SU-DHL-6 (cell line): ENCODE measurements at regions not wholly inside any gene's neighbourhood (a gene's known extent, or its start where the extent isn't known, plus 50 kb on each side); places are given as distances from the start of the nearest gene placed in this dataset.
A peak's percentile ranks its signal among the peaks of the same experiment; 100 is the strongest.

ENCODE experiments used
- H2AFZ ChIP-seq: fragments of 200-600 bp; sonication (generic); 2 replicates; pipeline ENCODE4 v1.6.1; 2014; ENCODE audit warnings: low read depth, mild to moderate bottlenecking, moderate library complexity, mixed read lengths, antibody characterized with exemption, low read length; ENCODE audit not compliant: severe bottlenecking
- H3F3A ChIP-seq: fragments of 200-600 bp; shearing (Covaris generic); 2 replicates; pipeline ENCODE4 v1.6.0; 2016; ENCODE audit warnings: antibody characterized with exemption, mild to moderate bottlenecking; ENCODE audit not compliant: insufficient read depth
- H3K27ac ChIP-seq: fragments of 200-600 bp; sonication (generic); 2 replicates; pipeline ENCODE4 v1.5.1; 2016; ENCODE audit warnings: low read depth, mild to moderate bottlenecking, low read length, moderate library complexity, mixed read lengths
- H3K27me3 ChIP-seq: fragments of 200-600 bp; sonication (generic), shearing (Covaris generic); 2 replicates; pipeline ENCODE4 v1.6.0; 2014; ENCODE audit warnings: mild to moderate bottlenecking, low read length
- H3K36me3 ChIP-seq: fragments of 200-600 bp; sonication (generic); 2 replicates; pipeline ENCODE4 v1.6.1; 2014; ENCODE audit warnings: mild to moderate bottlenecking, low read length, mixed read lengths
- H3K4me2 ChIP-seq: fragments of 300-600, 200-600 bp; shearing (Covaris generic), sonication (generic); 2 replicates; pipeline ENCODE4 v1.6.0; 2014; ENCODE audit warnings: low read length, low read depth, mild to moderate bottlenecking; ENCODE audit not compliant: poor library complexity, severe bottlenecking
- H3K4me3 ChIP-seq: fragments of 200-600 bp; sonication (generic); 2 replicates; pipeline ENCODE4 v1.5.1; 2014; ENCODE audit warnings: antibody characterized with exemption, low read length, mild to moderate bottlenecking, mixed read lengths; ENCODE audit not compliant: insufficient read depth, poor library complexity, severe bottlenecking
- H3K79me2 ChIP-seq: fragments of 200-600 bp; sonication (generic); 2 replicates; pipeline ENCODE4 v1.6.1; 2014; ENCODE audit warnings: mild to moderate bottlenecking, low read length, moderate library complexity; ENCODE audit not compliant: insufficient read depth
- H3K9ac ChIP-seq: fragments of 200-600 bp; sonication (generic); 2 replicates; pipeline ENCODE4 v1.7.0; 2014; ENCODE audit warnings: mild to moderate bottlenecking, low read length
- H3K9me2 ChIP-seq: fragments of 200-600 bp; sonication (generic); replicated peaks from 2 replicates; pipeline ENCODE4 v1.6.1; 2014; ENCODE audit warnings: low read length; ENCODE audit not compliant: insufficient read depth
- H3K9me3 ChIP-seq: fragments of 200-600 bp; sonication (generic); 2 replicates; pipeline ENCODE4 v1.6.1; 2014; ENCODE audit warnings: low read length, mixed read lengths; ENCODE audit not compliant: insufficient read depth
- H4K20me1 ChIP-seq: fragments of 200-600 bp; sonication (generic); 2 replicates; pipeline ENCODE4 v1.6.1; 2014; ENCODE audit warnings: low read depth, mild to moderate bottlenecking, antibody characterized with exemption, low read length, moderate library complexity, mixed read lengths
- EZH2phosphoT487 ChIP-seq: fragments of 200-600 bp; sonication (generic), shearing (Covaris generic); conservative IDR thresholded peaks from 2 replicates; pipeline ENCODE4 v1.6.1; 2018; ENCODE audit warnings: mild to moderate bottlenecking, antibody characterized with exemption, low read length, moderate library complexity, mixed read lengths
- TF ChIP-seq, protein P1 (sequence below): fragments of 200-600 bp; sonication (generic); IDR thresholded peaks from one replicate; pipeline ENCODE4 v1.5.1; 2017; ENCODE audit warnings: antibody characterized with exemption, mild to moderate bottlenecking, low read length, moderate library complexity; ENCODE audit not compliant: insufficient read depth, poor library complexity, severe bottlenecking

DNA sequence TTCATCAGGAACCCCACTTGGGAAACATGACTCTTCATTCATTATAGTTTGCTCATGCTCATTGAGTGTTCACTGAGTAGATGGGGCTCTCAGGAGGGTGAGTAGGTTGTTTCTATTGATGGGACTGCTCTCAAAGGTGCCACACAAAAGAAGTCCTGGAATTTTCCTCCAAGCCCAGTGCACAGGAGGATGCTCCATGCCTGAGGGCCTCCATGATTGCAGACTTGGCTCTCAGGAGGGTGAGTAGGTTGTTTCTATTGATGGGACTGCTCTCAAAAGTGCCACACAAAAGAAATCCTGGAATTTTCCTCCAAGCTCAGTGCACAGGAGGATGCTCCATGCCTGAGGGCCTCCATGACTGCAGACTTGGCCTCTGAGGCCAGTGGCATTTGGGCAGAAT lies 108.5 kb downstream of the ZNF674 start:
- H2AFZ ChIP-seq = no peak overlapping the region
- H3K4me2 ChIP-seq = no peak overlapping the region
- no peaks in the 10 kb centered on the region for H3K79me2 ChIP-seq
- no peaks in the 10 kb centered on the region for H3K27me3 ChIP-seq
- TF ChIP-seq, protein P1, sequence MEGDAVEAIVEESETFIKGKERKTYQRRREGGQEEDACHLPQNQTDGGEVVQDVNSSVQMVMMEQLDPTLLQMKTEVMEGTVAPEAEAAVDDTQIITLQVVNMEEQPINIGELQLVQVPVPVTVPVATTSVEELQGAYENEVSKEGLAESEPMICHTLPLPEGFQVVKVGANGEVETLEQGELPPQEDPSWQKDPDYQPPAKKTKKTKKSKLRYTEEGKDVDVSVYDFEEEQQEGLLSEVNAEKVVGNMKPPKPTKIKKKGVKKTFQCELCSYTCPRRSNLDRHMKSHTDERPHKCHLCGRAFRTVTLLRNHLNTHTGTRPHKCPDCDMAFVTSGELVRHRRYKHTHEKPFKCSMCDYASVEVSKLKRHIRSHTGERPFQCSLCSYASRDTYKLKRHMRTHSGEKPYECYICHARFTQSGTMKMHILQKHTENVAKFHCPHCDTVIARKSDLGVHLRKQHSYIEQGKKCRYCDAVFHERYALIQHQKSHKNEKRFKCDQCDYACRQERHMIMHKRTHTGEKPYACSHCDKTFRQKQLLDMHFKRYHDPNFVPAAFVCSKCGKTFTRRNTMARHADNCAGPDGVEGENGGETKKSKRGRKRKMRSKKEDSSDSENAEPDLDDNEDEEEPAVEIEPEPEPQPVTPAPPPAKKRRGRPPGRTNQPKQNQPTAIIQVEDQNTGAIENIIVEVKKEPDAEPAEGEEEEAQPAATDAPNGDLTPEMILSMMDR = no peak
- TF ChIP-seq EZH2phosphoT487 = no peak
- no peak overlapping the region for H3K9ac ChIP-seq
- no peaks in the 10 kb centered on the region for H4K20me1 ChIP-seq
- no peak overlapping the region for H3K27ac ChIP-seq
- no peaks in the 10 kb centered on the region for H3F3A ChIP-seq
- no peaks in the 10 kb centered on the region for H3K9me3 ChIP-seq
- H3K9me2 ChIP-seq = no peaks in the 10 kb centered on the region
- no peaks in the 10 kb centered on the region for H3K36me3 ChIP-seq
- H3K4me3 ChIP-seq = no peak overlapping the region

DNA sequence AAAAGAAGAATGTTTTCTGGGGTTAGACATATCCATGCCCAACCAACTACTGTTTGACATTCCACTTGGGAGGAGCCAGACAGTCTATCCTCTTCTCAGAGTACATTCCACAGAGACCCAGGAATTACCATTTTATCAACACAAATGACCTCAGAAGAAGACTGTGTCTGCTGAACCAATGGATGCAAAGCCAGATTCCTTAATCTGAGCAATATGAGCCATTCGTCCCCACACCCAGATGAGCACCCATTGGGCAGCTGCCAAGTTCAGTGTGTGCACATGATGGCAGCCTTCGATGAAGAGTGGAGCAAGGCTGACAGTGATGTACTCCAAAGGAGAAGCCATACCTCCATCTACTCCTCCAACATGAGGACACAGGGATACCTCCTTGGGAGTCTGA lies 111.3 kb downstream of the ZNF674 start:
- Histone ChIP-seq H3K27me3 (no peaks in the 10 kb centered on the region), H4K20me1 (no peaks in the 10 kb centered on the region), H3K4me2 (no peak overlapping the region), H3K9ac (no peak overlapping the region), H3K9me2 (no peaks in the 10 kb centered on the region), H3F3A (no peaks in the 10 kb centered on the region), H3K9me3 (no peaks in the 10 kb centered on the region), H2AFZ (no peak overlapping the region), H3K4me3 (no peak overlapping the region), H3K27ac (no peak overlapping the region), H3K79me2 (no peaks in the 10 kb centered on the region), H3K36me3 (no peaks in the 10 kb centered on the region)
- no peak for TF ChIP-seq EZH2phosphoT487
- TF ChIP-seq, protein P1 = no peak

DNA sequence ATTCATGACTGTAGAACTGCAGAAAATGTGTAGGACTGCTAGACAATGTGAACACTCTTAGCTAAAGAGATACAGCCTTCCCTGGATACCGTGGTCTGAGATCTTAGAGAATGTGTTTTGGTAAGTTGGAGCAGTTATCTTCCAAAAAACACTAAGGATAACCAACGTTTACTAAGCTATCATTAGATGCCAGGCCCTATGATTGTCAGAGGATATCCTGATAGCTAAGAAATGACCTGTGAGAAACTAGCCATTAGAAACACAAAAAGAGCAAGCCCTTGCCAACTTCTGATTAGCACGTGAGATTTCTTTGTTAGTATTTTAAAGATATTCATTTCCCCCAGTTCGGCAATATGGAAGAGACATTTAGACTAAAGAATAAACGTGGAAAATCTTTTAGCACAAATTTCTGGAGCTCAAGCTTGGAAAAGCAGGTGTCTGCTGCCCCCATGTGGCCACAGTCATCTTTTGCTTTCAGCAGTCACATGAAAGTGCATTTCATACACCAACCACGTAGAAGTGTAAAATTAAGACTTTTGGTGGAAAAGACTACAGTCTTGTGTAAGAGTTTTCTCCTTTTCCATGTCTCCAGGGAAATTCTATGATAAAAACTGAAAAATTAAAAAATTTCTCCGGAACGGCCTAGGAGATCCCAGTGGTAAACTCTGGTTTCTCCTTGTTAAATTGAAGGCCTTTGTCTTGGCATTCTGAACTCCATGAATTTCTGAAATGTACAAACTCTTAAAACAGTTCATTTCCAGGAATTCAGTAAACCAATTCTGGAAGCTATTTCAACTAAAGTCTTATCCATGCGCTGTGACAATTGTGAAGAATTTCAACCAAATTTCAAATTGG lies 136.4 kb downstream of the ZNF674 start:
- Histone ChIP-seq H3K27me3 (no peaks in the 10 kb centered on the region), H3F3A (no peaks in the 10 kb centered on the region), H3K4me3 (no peak overlapping the region), H3K79me2 (no peaks in the 10 kb centered on the region), H3K9me3 (no peaks in the 10 kb centered on the region), H3K9me2 (no peaks in the 10 kb centered on the region), H3K4me2 (no peak overlapping the region), H3K9ac (no peak overlapping the region), H3K36me3 (no peaks in the 10 kb centered on the region), H4K20me1 (no peaks in the 10 kb centered on the region), H3K27ac (no peak overlapping the region), H2AFZ (no peak overlapping the region)
- TF ChIP-seq EZH2phosphoT487 = no peak
- TF ChIP-seq, protein P1 = peak; percentile 37
